ENCODE measurements at regions not wholly inside any gene's neighbourhood (a gene's known extent, or its start where the extent isn't known, plus 50 kb on each side); places are given as distances from the start of the nearest gene placed in this dataset.

DNA sequence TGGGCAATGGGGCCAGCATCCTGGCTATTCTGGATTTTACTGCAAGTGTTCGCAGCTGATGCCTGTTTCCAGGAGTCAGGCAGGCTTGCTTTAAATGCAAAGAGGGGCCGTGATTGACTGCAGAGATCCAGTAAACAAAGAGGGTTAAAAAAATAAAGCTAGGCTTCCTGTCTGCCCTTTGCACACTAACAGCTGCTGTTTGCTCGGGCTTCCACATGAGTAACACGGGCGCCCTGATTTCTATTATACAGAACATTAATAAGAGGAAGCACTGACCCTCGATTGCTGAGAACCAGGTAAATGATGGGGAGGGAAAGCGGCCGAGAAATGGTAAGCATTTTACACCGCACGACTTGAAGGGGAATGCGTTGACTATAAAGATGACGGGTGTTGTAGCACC, 254.2 kb upstream of the ZNF507 start:
- Histone ChIP-seq H3K36me3 (ENCODE audit: low read depth, missing control alignments) (no peaks in the 10 kb centered on the region), H3K27ac (no peak overlapping the region), H3K27me3 (no peaks in the 10 kb centered on the region), H3K9me3 (no peaks in the 10 kb centered on the region), H3K4me1 (no peaks in the 10 kb centered on the region), H3K4me3 (no peak overlapping the region)
- DNase-seq, result no peak
- intact Hi-C loops (cut with DNase I; ENCODE audit: low total_unique reads), result no loop called here
- WGBS, 2 donors, result 36 to 46% methylated on average over 12 of the region's 12 CpGs
- TF ChIP-seq, protein P1, sequence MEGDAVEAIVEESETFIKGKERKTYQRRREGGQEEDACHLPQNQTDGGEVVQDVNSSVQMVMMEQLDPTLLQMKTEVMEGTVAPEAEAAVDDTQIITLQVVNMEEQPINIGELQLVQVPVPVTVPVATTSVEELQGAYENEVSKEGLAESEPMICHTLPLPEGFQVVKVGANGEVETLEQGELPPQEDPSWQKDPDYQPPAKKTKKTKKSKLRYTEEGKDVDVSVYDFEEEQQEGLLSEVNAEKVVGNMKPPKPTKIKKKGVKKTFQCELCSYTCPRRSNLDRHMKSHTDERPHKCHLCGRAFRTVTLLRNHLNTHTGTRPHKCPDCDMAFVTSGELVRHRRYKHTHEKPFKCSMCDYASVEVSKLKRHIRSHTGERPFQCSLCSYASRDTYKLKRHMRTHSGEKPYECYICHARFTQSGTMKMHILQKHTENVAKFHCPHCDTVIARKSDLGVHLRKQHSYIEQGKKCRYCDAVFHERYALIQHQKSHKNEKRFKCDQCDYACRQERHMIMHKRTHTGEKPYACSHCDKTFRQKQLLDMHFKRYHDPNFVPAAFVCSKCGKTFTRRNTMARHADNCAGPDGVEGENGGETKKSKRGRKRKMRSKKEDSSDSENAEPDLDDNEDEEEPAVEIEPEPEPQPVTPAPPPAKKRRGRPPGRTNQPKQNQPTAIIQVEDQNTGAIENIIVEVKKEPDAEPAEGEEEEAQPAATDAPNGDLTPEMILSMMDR (IDR thresholded peaks at IDR 0.05), result no peak
- TF ChIP-seq POLR2A (IDR thresholded peaks at IDR 0.05), result no peak

DNA sequence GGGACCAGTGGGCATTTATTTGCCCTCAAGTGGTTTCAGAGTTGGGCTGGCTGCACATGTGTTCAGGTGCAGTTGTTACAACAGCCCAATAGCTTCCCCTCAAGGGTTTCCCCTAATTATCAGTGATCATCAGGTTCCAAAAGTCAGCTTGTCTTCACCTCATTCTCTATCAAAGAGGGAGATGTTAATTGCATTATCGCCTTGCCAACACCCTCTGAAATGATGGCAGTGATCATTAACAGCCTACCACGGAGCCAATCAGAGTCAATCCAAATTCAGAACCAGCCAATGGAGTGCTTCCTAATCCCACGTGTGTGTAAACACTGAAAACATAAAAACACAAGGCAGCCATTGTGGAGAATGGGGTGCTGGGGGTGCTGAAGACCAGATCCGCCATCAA, 248.4 kb upstream of the ZNF507 start:
- intact Hi-C loops (cut with DNase I; ENCODE audit: low total_unique reads), result no loop called here
- no peak for DNase-seq
- 84 to 86% methylated on average over 4 of the region's 4 CpGs for WGBS, 2 donors
- no peak for TF ChIP-seq POLR2A (IDR thresholded peaks at IDR 0.05)
- TF ChIP-seq, protein P1 (IDR thresholded peaks at IDR 0.05), result no peak
- no peaks in the 10 kb centered on the region for H3K4me1 ChIP-seq
- H3K4me3 ChIP-seq, result no peak overlapping the region
- H3K27me3 ChIP-seq, result no peaks in the 10 kb centered on the region
- H3K27ac ChIP-seq, result no peak overlapping the region
- no peaks in the 10 kb centered on the region for H3K9me3 ChIP-seq
- H3K36me3 ChIP-seq (ENCODE audit: low read depth, missing control alignments), result no peaks in the 10 kb centered on the region

DNA sequence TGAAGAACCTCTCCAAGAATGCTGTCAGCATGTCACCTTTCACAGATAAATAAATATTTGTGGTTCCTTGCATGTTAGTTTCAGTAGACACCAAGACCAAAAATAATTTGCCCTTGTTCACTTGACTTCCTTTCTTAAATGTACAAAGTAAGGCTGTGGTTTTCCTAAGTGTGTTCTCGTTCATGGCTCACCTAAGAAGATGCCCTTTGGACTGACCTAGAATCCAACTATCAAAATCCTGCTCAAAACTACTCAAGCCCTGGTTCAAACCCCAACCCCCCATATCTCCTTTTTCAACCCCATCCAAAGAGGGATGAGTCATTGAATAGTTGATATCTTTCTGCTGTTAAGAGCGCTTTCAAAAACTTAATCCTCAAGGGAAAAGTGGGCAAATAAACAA, 247.8 kb upstream of the ZNF507 start:
- no peak overlapping the region for H3K27ac ChIP-seq
- H3K4me1 ChIP-seq, result no peaks in the 10 kb centered on the region
- intact Hi-C loops (cut with DNase I; ENCODE audit: low total_unique reads), result no loop called here
- H3K36me3 ChIP-seq (ENCODE audit: low read depth, missing control alignments), result no peaks in the 10 kb centered on the region
- DNase-seq, result no peak
- WGBS, 2 donors, result 45 to 48% methylated on average over 2 of the region's 2 CpGs
- H3K9me3 ChIP-seq, result no peaks in the 10 kb centered on the region
- no peaks in the 10 kb centered on the region for H3K27me3 ChIP-seq
- H3K4me3 ChIP-seq, result no peak overlapping the region
- TF ChIP-seq POLR2A (IDR thresholded peaks at IDR 0.05), result no peak
- TF ChIP-seq, protein P1 (IDR thresholded peaks at IDR 0.05), result no peak

DNA sequence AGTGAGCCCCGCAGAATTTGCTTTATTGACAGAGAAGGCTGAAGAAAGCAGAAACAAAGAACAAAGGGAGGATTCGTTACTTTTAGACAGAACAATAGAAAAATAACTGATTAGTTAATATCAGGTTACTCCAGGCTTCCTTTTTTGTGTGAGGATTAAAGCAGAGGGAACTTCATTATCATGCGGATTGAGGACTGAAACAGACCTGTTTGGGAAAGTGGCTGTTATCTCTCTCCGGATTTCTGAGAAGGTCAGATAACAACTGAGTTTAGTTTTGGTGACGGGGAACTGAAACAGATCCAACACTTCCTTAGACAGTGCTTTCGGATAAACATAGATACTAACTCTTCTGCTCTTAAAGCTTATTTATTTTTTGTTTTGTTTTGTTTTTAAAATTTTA, 246.4 kb upstream of the ZNF507 start:
- Histone ChIP-seq H3K36me3 (ENCODE audit: low read depth, missing control alignments) (no peaks in the 10 kb centered on the region), H3K4me1 (no peaks in the 10 kb centered on the region), H3K27me3 (no peaks in the 10 kb centered on the region), H3K4me3 (no peak overlapping the region), H3K27ac (no peak overlapping the region), H3K9me3 (no peaks in the 10 kb centered on the region)
- TF ChIP-seq, protein P1 (IDR thresholded peaks at IDR 0.05), result no peak
- no peak for TF ChIP-seq POLR2A (IDR thresholded peaks at IDR 0.05)
- WGBS, 2 donors, result 35 to 37% methylated on average over 6 of the region's 6 CpGs
- intact Hi-C loops (cut with DNase I; ENCODE audit: low total_unique reads), result no loop called here
- DNase-seq, result no peak

DNA sequence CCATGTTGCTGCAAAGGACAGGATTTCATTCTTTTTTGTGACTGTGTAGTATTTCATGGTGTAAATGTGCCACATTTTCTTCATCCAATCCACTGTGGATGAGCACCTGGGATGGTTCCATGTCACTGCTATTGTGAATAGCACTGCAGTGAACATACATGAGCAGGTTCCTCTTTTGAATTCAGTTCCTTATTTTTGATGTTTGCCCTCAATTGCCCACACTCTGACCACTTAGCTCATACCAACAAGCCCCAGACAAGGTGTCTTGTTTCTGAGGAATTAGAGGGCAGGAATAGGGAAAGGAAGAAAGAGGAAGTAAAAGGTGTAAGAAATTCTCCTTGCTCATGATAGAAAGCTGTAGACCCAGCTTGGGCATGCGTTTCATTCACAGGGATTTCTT, 244.2 kb upstream of the ZNF507 start:
- intact Hi-C loops (cut with DNase I; ENCODE audit: low total_unique reads), result no loop called here
- H3K36me3 ChIP-seq (ENCODE audit: low read depth, missing control alignments), result no peaks in the 10 kb centered on the region
- no peak overlapping the region for H3K27ac ChIP-seq
- H3K4me3 ChIP-seq, result no peak overlapping the region
- DNase-seq, result no peak
- WGBS, 2 donors, result 93 to 96% methylated on average over 1 of the region's 1 CpG
- no peaks in the 10 kb centered on the region for H3K27me3 ChIP-seq
- no peaks in the 10 kb centered on the region for H3K9me3 ChIP-seq
- TF ChIP-seq, protein P1 (IDR thresholded peaks at IDR 0.05), result no peak
- TF ChIP-seq POLR2A (IDR thresholded peaks at IDR 0.05), result no peak
- no peaks in the 10 kb centered on the region for H3K4me1 ChIP-seq
